ENCODE measurements at regions not wholly inside any gene's neighbourhood (a gene's known extent, or its start where the extent isn't known, plus 50 kb on each side); places are given as distances from the start of the nearest gene placed in this dataset.

DNA sequence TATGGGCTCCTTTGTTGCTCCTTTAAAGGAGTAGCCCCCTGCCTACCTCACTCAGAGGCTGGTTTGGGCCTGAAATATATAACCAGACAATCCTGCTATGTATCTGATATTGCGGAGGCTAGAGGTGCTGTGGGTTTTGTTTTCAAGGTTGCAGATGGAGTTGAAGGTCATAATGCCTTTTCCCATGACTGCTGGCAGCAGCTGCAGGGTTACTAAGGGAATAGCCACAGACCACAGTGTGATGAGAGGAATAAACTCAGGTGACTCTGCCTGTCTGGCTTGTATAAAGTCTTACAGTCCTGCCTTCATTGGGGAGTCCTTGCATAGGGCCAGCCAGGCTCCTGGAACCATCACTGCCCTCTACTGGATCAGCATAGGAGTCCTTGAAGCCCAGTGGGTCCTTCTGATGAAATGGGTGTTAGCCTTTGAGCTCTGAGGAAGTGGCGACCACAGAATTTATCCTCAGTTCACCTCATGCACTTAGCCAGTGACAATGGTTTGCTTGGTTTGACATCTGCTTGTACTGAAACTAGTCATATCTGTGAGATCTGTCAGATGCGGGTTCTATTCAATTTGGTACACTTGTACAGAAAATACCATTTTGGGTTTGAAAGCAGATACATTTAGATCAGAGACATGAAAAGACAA is 174.4 kb upstream of the HMCN1 start:
- DNase-seq, result peak; percentile 38
- Mint-ChIP-seq H3K4me1 (ENCODE audit: low read depth) (peaks cover 47% of the 10 kb centered on the region), H3K27ac (no peak overlapping the region)

DNA sequence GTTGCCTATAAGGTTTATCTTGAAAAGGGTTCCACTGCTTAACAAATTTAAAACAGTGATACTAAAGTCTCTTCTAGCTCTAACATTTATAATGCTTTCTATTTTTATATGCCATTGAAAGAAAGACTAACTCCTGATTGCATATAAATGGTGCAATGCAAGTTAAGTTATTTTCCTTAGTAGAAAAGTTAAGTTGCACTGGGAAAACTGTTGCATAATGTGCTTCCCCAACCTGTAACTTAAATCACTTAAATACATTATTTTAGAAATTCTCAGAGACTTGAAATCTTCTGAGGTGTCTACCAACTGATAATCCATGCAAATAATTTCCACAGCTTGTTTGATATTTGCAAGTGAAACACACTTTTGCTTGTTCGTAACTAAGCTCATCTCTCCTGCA is 175.0 kb upstream of the HMCN1 start:
- no peak overlapping the region for H3K4me3 Mint-ChIP-seq
- no peak for DNase-seq
- H3K27ac Mint-ChIP-seq, result no peak overlapping the region
- no peaks in the 10 kb centered on the region for H3K27me3 Mint-ChIP-seq (ENCODE audit: insufficient read depth)
- H3K4me1 Mint-ChIP-seq (ENCODE audit: low read depth), result peaks cover 41% of the 10 kb centered on the region
- H3K9me3 Mint-ChIP-seq, result no peaks in the 10 kb centered on the region
- no peaks in the 10 kb centered on the region for H3K36me3 Mint-ChIP-seq (ENCODE audit: low read depth)
- TF ChIP-seq, protein P1, sequence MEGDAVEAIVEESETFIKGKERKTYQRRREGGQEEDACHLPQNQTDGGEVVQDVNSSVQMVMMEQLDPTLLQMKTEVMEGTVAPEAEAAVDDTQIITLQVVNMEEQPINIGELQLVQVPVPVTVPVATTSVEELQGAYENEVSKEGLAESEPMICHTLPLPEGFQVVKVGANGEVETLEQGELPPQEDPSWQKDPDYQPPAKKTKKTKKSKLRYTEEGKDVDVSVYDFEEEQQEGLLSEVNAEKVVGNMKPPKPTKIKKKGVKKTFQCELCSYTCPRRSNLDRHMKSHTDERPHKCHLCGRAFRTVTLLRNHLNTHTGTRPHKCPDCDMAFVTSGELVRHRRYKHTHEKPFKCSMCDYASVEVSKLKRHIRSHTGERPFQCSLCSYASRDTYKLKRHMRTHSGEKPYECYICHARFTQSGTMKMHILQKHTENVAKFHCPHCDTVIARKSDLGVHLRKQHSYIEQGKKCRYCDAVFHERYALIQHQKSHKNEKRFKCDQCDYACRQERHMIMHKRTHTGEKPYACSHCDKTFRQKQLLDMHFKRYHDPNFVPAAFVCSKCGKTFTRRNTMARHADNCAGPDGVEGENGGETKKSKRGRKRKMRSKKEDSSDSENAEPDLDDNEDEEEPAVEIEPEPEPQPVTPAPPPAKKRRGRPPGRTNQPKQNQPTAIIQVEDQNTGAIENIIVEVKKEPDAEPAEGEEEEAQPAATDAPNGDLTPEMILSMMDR (IDR thresholded peaks at IDR 0.05), result no peak

More for the DNA sequence above, 174.4 kb upstream of the HMCN1 start:
- TF ChIP-seq, protein P1 (IDR thresholded peaks at IDR 0.05), result peak; percentile 74
- Mint-ChIP-seq H3K36me3 (ENCODE audit: low read depth) (no peaks in the 10 kb centered on the region), H3K4me3 (no peak overlapping the region), H3K9me3 (no peaks in the 10 kb centered on the region), H3K27me3 (ENCODE audit: insufficient read depth) (no peaks in the 10 kb centered on the region)

DNA sequence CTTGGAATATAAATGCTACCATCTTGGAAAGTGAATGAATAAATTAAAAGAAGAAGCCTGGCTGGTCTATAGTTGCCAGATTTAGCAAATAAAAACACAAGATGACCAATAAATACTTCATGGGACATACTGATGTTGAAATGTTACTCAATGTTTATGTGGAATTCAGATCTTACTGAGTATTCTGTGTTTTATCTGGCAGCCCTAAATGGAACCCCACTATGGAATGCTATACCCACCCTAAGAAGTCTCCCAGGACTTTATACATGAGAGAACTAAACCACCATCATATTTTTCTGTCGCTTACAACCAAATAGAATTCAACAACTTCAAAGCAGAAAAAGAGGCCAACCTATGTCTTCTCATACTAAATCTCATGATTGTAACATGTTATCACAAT is 177.6 kb upstream of the HMCN1 start:
- H3K36me3 Mint-ChIP-seq (ENCODE audit: low read depth), result no peaks in the 10 kb centered on the region
- H3K27ac Mint-ChIP-seq, result no peak overlapping the region
- H3K4me1 Mint-ChIP-seq (ENCODE audit: low read depth), result peaks cover 18% of the 10 kb centered on the region
- H3K4me3 Mint-ChIP-seq, result no peak overlapping the region
- TF ChIP-seq, protein P1 (IDR thresholded peaks at IDR 0.05), result no peak
- no peak for DNase-seq
- H3K27me3 Mint-ChIP-seq (ENCODE audit: insufficient read depth), result no peaks in the 10 kb centered on the region
- H3K9me3 Mint-ChIP-seq, result no peaks in the 10 kb centered on the region

DNA sequence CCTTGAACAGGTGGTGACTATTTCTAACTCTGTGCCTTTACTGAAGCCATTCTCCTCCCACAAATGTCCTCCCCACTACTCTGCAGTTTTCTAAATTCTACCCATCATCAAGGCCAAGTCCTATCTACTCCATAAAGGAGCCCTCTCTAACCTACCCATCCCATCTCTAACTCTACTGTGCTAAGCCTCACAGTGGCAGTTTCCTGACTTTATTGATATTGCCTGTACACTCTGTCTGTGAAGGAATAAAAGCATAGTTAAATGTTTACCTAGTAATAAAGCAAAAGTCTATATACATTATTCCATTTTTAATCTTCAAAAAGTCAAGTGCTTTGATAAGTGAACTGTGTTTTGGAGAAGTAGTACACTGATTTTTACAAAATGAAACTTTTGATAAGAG is 178.4 kb upstream of the HMCN1 start:
- peaks cover 13% of the 10 kb centered on the region for H3K4me1 Mint-ChIP-seq (ENCODE audit: low read depth)
- DNase-seq, result no peak
- H3K27me3 Mint-ChIP-seq (ENCODE audit: insufficient read depth), result no peaks in the 10 kb centered on the region
- no peaks in the 10 kb centered on the region for H3K9me3 Mint-ChIP-seq
- H3K36me3 Mint-ChIP-seq (ENCODE audit: low read depth), result no peaks in the 10 kb centered on the region
- H3K4me3 Mint-ChIP-seq, result no peak overlapping the region
- TF ChIP-seq, protein P1 (IDR thresholded peaks at IDR 0.05), result no peak
- no peak overlapping the region for H3K27ac Mint-ChIP-seq

DNA sequence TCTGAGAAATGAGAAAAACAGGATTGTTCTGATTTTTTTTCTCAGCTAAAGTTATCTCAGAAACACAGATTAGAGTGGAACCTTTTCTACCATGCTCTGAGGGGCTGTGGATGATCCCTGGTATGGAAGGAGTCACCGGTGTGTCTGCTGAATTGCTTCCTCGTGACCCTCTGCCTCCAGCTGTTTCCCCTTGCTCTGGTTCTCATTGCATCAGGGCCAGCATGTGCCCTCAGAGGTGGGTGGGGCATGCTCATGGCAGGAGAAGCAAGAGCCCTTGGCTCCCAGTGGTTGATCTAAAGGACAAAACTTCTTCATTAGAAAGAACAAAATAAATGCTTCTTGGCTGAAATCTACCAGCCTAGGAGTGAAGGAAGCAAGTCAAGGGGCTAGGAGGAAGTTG is 183.2 kb upstream of the HMCN1 start:
- Mint-ChIP-seq H3K27me3 (ENCODE audit: insufficient read depth) (no peaks in the 10 kb centered on the region), H3K9me3 (no peaks in the 10 kb centered on the region), H3K36me3 (ENCODE audit: low read depth) (no peaks in the 10 kb centered on the region), H3K27ac (no peak overlapping the region), H3K4me3 (no peak overlapping the region), H3K4me1 (ENCODE audit: low read depth) (no peaks in the 10 kb centered on the region)
- no peak for DNase-seq
- TF ChIP-seq, protein P1 (IDR thresholded peaks at IDR 0.05), result no peak

DNA sequence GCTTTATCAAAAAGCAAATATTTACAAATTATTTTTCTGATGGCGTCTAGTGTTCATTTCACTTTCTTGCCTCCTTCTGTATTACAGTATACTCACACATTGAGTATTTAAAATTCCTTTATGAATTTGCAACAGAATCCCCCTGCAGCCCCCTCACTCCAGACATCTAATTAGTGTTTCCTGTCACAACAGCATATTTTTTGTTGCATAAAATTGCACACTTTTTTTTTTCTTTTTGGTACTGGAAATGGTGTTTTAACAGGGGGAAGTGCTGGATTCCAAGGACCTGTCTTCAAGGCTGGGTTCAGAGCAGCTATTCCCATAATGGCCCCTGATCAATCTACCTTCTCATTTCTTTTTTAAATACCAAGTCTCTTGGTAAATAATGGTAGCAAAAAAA is 184.3 kb upstream of the HMCN1 start:
- H3K27ac Mint-ChIP-seq, result no peak overlapping the region
- H3K36me3 Mint-ChIP-seq (ENCODE audit: low read depth), result no peaks in the 10 kb centered on the region
- TF ChIP-seq, protein P1 (IDR thresholded peaks at IDR 0.05), result no peak
- no peaks in the 10 kb centered on the region for H3K4me1 Mint-ChIP-seq (ENCODE audit: low read depth)
- H3K4me3 Mint-ChIP-seq, result no peak overlapping the region
- no peaks in the 10 kb centered on the region for H3K27me3 Mint-ChIP-seq (ENCODE audit: insufficient read depth)
- no peak for DNase-seq
- H3K9me3 Mint-ChIP-seq, result no peaks in the 10 kb centered on the region

All from HFFc6 (cell line).